Heart right ventricle (tissue), 16 donors: ENCODE measurements at regions not wholly inside any gene's neighbourhood (a gene's known extent, or its start where the extent isn't known, plus 50 kb on each side); places are given as distances from the start of the nearest gene placed in this dataset.
A peak's percentile ranks its signal among the peaks of the same experiment; 100 is the strongest.

Source experiments
- ATAC-seq, 8 donors: fragments of 200-7000 bp; cut with Tn5 transposase; one replicate each; pipeline ENCODE4 v1.9.1; 2020; ENCODE audit warnings: mild to moderate bottlenecking in 8 of 8, moderate library complexity in 8 of 8, moderate number of reproducible peaks in 1 of 8
- DNase-seq, 2 donors: peaks; one replicate each; pipeline ENCODE4 v3.0.0-alpha.2; 2020
- H3K27ac ChIP-seq, 10 donors: fragments of 200-600 bp; sonication (generic) in 2 of 10; one replicate each; pipeline versions ENCODE4 v1.5.0 to v1.8.0; 2020 to 2022; ENCODE audit warnings: mild to moderate bottlenecking in 3 of 10
- H3K27me3 ChIP-seq, 7 donors: fragments of 200-600 bp; one replicate each; pipeline ENCODE4 v1.8.0; 2021 to 2022; ENCODE audit warnings: mild to moderate bottlenecking in 2 of 7
- H3K36me3 ChIP-seq, 9 donors: fragments of 200-600 bp; sonication (generic) in 1 of 9; one replicate each; pipeline versions ENCODE4 v1.5.0 to v1.8.0; 2020 to 2022; ENCODE audit warnings: mild to moderate bottlenecking in 2 of 9
- H3K4me1 ChIP-seq, 9 donors: fragments of 200-600 bp; sonication (generic) in 1 of 9; one replicate each; pipeline versions ENCODE4 v1.5.0 to v1.8.0; 2020 to 2022; ENCODE audit warnings: mild to moderate bottlenecking in 4 of 9
- H3K4me3 ChIP-seq, 10 donors: fragments of 200-600 bp; sonication (generic) in 2 of 10; one replicate each; pipeline versions ENCODE4 v1.5.0 to v1.8.0; 2020 to 2022; ENCODE audit warnings: mild to moderate bottlenecking in 7 of 10, moderate library complexity in 2 of 10
- H3K9me3 ChIP-seq, 11 donors: fragments of 200-600 bp in 10 of 11; sonication (generic) in 2 of 11; one replicate each; pipeline versions ENCODE4 v1.5.0 to v1.8.0; 2013 to 2022; ENCODE audit warnings: mild to moderate bottlenecking in 2 of 11, control low read depth in 1 of 11, moderate library complexity in 1 of 11
- WGBS, 2 donors: extraction: QIAGEN DNeasy Blood & Tissue Kit; methylation state at CpG; one replicate each; pipeline ENCODE4 v1.1.7; 2013; ENCODE audit warnings: inconsistent platforms in 1 of 2; 5-methylcytosine and 5-hydroxymethylcytosine counted together
- intact Hi-C, 10 donors: fragments of 100-400 bp; cut with DNase I; formaldehyde crosslinking; loops; one replicate each; pipeline versions ENCODE4 v1.11.1 to v1.14.2; 2022
- TF ChIP-seq, protein P1 (sequence below), 9 donors: fragments of 200-600 bp; sonication (generic) in 2 of 9; IDR thresholded peaks; one replicate each; pipeline versions ENCODE4 v1.5.0 to v1.8.0; 2021 to 2022; ENCODE audit warnings: antibody characterized with exemption in 9 of 9, mild to moderate bottlenecking in 5 of 9, moderate library complexity in 1 of 9
- donor health status: Arrhythmogenic right ventricular cardiomyopathy.
- donor health status: ischemic (EF 13 %, LVEDD 7.1; RV severe dilation, severe dysfunction).
- donor health status: healthy with polysubstance abuse.
- donor health status: DM: no; HTN: yes; CAD: no.
- donor health status: DM: no; HTN: no; CAD: no.
- donor health status: ischemic (EF 25% LVEDD 6.9; RV normal size, moderate dysfunction).
- donor health status: ischemic (EF 25% LVEDD 5.7; RV mildly dilated, moderate dysfunction).
- donor health status: healthy.
- donor health status: DM: yes; HTN: yes; CAD: no.
- donor health status: Ischemic cardiomyopathy.
- donor health status: ischemic (EF 35%, LVEDD 5.7; RV mildly dilated, moderate dysfunction).
- donor health status: nonischemic (EF 11% LVEDD 7.7; RV severe dilation, severe dysfunction).
- donor health status: DM: yes; HTN: yes; CAD: no.
- donor health status: PGD.
- donor health status: ischemic (EF 29% LVEDD 5.4; RV normal size, mild dysfunction).
- donor health status: nonischemic (EF 23%, LVEDD 6.1; RV moderate dilation, normal function).

DNA sequence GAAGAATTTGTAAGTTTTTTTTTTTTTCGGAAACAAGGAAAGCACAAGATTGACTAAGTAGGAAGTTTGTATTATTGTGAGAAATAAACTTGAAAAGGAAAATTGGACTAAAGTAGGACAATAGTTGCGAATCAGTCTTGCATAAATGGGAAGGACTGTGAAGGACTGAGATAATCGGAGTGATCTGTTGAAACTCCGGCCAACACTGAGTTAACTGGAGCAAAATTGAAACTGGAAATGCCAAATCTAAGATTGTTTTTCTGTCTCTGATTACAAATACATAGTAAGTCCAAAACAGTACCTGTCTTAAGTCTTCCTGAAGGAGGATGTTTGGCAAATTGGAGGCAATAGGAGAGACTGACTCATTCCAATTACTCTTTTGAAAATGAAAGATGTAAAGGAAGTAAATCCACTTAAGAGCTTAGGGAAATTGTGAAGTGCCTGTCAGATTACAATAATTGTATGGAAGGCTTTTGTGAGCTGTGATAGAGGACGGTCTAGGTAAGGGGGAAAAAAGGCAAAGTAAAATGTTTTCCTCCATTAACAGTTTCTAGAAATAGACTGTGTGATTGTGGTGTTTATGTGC, 204.9 kb upstream of the CYRIA start:
- DNase-seq (no peak), ATAC-seq (no peak)
- no peaks in the 10 kb centered on the region for H3K9me3 ChIP-seq
- H3K4me3 ChIP-seq = no peak overlapping the region
- H3K27ac ChIP-seq = no peak overlapping the region
- H3K27me3 ChIP-seq = peaks cover 0 to 6% (median 0%) of the 10 kb centered on the region in 7 donors
- WGBS, 2 donors = 81 to 87% methylated on average over 5 of the region's 5 CpGs
- intact Hi-C loops = no loop called here
- H3K4me1 ChIP-seq = no peaks in the 10 kb centered on the region
- TF ChIP-seq, protein P1, sequence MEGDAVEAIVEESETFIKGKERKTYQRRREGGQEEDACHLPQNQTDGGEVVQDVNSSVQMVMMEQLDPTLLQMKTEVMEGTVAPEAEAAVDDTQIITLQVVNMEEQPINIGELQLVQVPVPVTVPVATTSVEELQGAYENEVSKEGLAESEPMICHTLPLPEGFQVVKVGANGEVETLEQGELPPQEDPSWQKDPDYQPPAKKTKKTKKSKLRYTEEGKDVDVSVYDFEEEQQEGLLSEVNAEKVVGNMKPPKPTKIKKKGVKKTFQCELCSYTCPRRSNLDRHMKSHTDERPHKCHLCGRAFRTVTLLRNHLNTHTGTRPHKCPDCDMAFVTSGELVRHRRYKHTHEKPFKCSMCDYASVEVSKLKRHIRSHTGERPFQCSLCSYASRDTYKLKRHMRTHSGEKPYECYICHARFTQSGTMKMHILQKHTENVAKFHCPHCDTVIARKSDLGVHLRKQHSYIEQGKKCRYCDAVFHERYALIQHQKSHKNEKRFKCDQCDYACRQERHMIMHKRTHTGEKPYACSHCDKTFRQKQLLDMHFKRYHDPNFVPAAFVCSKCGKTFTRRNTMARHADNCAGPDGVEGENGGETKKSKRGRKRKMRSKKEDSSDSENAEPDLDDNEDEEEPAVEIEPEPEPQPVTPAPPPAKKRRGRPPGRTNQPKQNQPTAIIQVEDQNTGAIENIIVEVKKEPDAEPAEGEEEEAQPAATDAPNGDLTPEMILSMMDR (IDR thresholded peaks at IDR 0.05) = no peak
- no peaks in the 10 kb centered on the region for H3K36me3 ChIP-seq

DNA sequence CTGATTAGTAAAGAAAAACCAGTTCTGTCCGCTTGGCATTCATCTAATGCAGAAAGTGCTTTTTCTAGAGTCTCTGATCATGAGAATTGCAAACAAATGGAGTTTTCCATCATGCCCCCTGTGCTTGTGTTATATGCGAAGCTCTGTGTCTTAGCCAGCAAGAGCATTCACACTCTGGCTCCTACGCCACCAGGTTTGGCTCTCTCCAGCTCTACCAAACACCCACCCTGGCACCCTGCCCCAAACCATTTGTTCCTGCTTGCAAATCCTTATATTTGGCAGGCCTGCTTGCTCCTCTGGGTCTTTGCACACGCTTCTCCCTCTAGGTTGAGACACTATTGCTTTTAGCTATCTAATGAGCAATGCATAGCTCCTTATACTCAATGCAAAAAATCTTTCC, 204.1 kb upstream of the CYRIA start:
- Histone ChIP-seq H3K9me3 (no peaks in the 10 kb centered on the region), H3K4me1 (no peaks in the 10 kb centered on the region), H3K27ac (no peak overlapping the region), H3K36me3 (no peaks in the 10 kb centered on the region), H3K4me3 (no peak overlapping the region), H3K27me3 (peaks cover 0 to 6% (median 0%) of the 10 kb centered on the region in 7 donors)
- intact Hi-C loops = no loop called here
- TF ChIP-seq, protein P1 (IDR thresholded peaks at IDR 0.05) = no peak
- ATAC-seq (no peak), DNase-seq (no peak)
- WGBS, 2 donors = 86 to 92% methylated on average over 4 of the region's 4 CpGs

DNA sequence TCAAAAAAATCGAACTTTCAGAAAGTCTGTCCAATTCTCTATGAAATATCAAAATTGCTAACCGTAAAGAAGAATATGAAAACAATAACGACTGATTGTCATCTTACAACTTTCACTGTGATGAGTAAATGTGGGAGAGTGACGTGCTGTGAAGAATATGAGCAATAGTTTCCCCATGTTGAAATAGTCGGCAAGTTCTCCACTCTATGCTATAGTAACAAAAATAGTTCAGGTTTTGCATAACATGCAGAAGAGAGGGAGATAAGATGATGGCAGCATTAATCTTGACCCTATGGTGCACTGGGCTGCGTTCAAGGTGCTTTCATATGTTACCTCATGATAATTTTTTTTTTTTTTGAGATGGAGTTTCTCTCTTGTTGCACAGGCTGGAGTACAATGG, 196.8 kb upstream of the CYRIA start:
- intact Hi-C loops = no loop called here
- Histone ChIP-seq H3K27ac (no peak overlapping the region), H3K9me3 (peaks cover 0 to 7% (median 0%) of the 10 kb centered on the region in 11 donors), H3K36me3 (no peaks in the 10 kb centered on the region), H3K4me1 (peaks cover 0 to 15% (median 0%) of the 10 kb centered on the region in 9 donors), H3K27me3 (peaks cover 0 to 5% (median 0%) of the 10 kb centered on the region in 7 donors), H3K4me3 (no peak overlapping the region)
- TF ChIP-seq, protein P1 (IDR thresholded peaks at IDR 0.05) = no peak
- no peak for DNase-seq
- no peak for ATAC-seq
- WGBS, 2 donors = 71 to 75% methylated on average over 6 of the region's 6 CpGs

DNA sequence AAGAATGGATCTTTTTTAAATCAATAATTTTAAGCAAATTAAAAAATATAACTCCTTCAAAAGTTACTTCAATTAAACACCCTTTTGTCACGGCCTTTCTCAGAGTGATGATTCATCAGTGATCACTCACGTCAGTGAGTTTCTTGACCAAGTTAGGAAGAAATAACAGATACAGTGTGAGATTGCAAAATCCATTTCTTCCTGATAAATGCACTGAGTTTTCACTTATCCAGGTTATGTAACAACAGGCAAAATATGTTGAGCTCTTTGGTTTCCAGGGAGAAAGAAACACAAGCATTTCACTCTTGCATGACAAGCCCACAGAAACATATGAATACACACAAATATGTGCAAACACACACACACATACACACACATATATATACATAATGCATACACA, 195.9 kb upstream of the CYRIA start:
- H3K36me3 ChIP-seq = no peaks in the 10 kb centered on the region
- H3K27me3 ChIP-seq = no peaks in the 10 kb centered on the region
- H3K27ac ChIP-seq = no peak overlapping the region
- peaks cover 0 to 15% (median 0%) of the 10 kb centered on the region in 9 donors for H3K4me1 ChIP-seq
- TF ChIP-seq, protein P1 (IDR thresholded peaks at IDR 0.05) = no peak
- intact Hi-C loops = no loop called here
- H3K9me3 ChIP-seq = peaks cover 0 to 7% (median 0%) of the 10 kb centered on the region in 11 donors
- ATAC-seq = peak in 2 of 8 donors; percentile 42 to 67
- WGBS, 2 donors = 48 to 64% methylated on average over 2 of the region's 2 CpGs
- no peak overlapping the region for H3K4me3 ChIP-seq
- DNase-seq = no peak
